Stimulated activated CD8-positive, alpha-beta memory T cell treated with anti-CD3 and anti-CD28 coated beads, Interleukin-4, amount 100 ng/mL, for 48 hours (primary cell): ENCODE measurements at regions not wholly inside any gene's neighbourhood (a gene's known extent, or its start where the extent isn't known, plus 50 kb on each side); places are given as distances from the start of the nearest gene placed in this dataset.

Experiments used
- DNase-seq: peaks from one replicate; pipeline ENCODE4 v3.0.0-alpha.2; 2020

GRCh38 chr15:69777356-69777755 is 320.4 kb downstream of the TLE3 start:
- no peak for DNase-seq

GRCh38 chr15:69780374-69780773 is 317.3 kb downstream of the TLE3 start:
- no peak for DNase-seq

- no peak for DNase-seq
These were observed 316.7 kb downstream of the TLE3 start for GRCh38 chr15:69780981-69781380.

- DNase-seq: no peak
These were observed 316.1 kb downstream of the TLE3 start for GRCh38 chr15:69781411-69782125.

GRCh38 chr15:69782139-69782658 is 315.5 kb downstream of the TLE3 start:
- DNase-seq: no peak

GRCh38 chr15:69782809-69783208 is 314.9 kb downstream of the TLE3 start:
- DNase-seq: no peak

GRCh38 chr15:69783211-69783610 is 314.5 kb downstream of the TLE3 start:
- no peak for DNase-seq

GRCh38 chr15:69784798-69785566 is 312.7 kb downstream of the TLE3 start:
- DNase-seq: no peak

- DNase-seq: no peak
These were observed 311.5 kb downstream of the TLE3 start for GRCh38 chr15:69786136-69786701.

GRCh38 chr15:69787791-69788190 is 309.9 kb downstream of the TLE3 start:
- DNase-seq: no peak

GRCh38 chr15:69789648-69790393 is 307.9 kb downstream of the TLE3 start:
- no peak for DNase-seq

- DNase-seq: no peak
These were observed 307.1 kb downstream of the TLE3 start for GRCh38 chr15:69790632-69791031.

- DNase-seq: no peak
These were observed 304.9 kb downstream of the TLE3 start for GRCh38 chr15:69792823-69793222.

- DNase-seq: no peak
These were observed 304.3 kb downstream of the TLE3 start for GRCh38 chr15:69793431-69793780.

- DNase-seq: no peak
These were observed 303.8 kb downstream of the TLE3 start for GRCh38 chr15:69793781-69794451.

GRCh38 chr15:69794645-69795469 is 302.9 kb downstream of the TLE3 start:
- DNase-seq: no peak

- DNase-seq: no peak
These were observed 302.1 kb downstream of the TLE3 start for GRCh38 chr15:69795601-69796000.

GRCh38 chr15:69797051-69797595 is 300.6 kb downstream of the TLE3 start:
- DNase-seq: no peak

- DNase-seq: peak; percentile 7
These were observed 300.1 kb downstream of the TLE3 start for GRCh38 chr15:69797615-69798014.

- DNase-seq: peak; percentile 12
These were observed 299.1 kb downstream of the TLE3 start for GRCh38 chr15:69798481-69799250.

- DNase-seq: no peak
These were observed 296.6 kb downstream of the TLE3 start for GRCh38 chr15:69801144-69801543.
